CD1c-positive myeloid dendritic cell (primary cell): ENCODE measurements at regions not wholly inside any gene's neighbourhood (a gene's known extent, or its start where the extent isn't known, plus 50 kb on each side); places are given as distances from the start of the nearest gene placed in this dataset.
A peak's percentile ranks its signal among the peaks of the same experiment; 100 is the strongest.
"Not testable (repeated sequence)": the region's sequence is repeated elsewhere in the genome, so short reads cannot be mapped to it uniquely, and the experiment has no call there.

Source experiments
- DNase-seq: peaks from one replicate; pipeline ENCODE4 v3.0.0-alpha.2; 2016; ENCODE audit errors: extremely low spot score

DNA sequence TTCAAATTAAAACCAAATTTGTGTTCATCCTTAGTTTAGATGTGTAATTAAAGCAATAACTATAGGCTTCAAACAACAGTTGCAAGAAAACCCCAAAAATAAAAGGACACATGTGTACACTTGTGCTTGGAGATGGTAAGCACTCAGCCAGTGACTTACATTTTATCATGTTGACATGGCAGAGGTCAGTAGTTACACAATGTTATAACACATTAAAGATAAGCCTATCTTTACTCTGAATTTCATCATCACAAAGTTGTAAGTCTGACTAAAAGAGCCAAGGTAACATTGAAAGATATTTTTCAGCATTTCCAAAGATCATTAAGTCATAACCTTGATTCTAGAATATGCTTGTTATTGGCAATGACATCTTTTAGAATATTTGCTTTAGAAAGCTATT lies 98.5 kb upstream of the PNPLA4 start:
- no peak for DNase-seq

DNA sequence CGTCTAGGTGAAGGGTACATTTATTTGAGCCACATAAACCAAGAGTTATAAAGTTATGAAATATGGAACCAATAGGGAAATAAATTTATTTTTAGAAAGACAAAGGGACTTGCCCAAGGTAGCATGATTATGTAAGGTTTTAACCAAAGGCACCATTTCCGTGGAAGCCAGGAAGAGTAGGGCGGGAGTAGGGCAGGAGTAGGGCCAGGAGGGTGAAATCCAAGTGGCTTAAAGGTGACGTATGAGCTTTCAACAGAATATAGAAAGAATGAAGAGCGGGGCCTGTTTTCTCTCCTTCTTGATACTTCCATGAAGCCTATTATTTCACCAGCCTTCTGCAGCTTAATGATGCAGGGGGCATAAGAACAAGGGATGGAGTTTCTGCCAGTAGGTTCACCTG lies 91.7 kb upstream of the PNPLA4 start:
- no peak for DNase-seq

DNA sequence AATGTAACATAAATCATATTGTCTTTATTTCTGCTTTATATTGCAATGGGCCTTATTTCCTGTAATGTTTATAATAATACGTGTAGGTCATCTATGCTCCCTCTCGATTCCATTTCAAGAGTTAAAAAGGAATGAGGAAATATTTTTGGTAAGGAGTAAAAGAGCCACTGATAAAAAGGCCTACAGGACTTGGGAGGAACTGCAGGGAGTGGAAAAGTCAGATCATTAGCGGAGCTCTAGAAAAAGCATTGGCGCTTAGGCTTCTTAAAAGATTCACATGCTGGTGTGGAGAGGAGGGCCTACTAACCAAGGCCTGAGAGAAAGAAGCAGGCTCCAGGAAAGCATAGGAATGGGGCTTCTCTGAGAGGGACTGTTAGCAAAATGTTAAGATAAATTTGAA lies 82.9 kb upstream of the PNPLA4 start:
- no peak for DNase-seq

DNA sequence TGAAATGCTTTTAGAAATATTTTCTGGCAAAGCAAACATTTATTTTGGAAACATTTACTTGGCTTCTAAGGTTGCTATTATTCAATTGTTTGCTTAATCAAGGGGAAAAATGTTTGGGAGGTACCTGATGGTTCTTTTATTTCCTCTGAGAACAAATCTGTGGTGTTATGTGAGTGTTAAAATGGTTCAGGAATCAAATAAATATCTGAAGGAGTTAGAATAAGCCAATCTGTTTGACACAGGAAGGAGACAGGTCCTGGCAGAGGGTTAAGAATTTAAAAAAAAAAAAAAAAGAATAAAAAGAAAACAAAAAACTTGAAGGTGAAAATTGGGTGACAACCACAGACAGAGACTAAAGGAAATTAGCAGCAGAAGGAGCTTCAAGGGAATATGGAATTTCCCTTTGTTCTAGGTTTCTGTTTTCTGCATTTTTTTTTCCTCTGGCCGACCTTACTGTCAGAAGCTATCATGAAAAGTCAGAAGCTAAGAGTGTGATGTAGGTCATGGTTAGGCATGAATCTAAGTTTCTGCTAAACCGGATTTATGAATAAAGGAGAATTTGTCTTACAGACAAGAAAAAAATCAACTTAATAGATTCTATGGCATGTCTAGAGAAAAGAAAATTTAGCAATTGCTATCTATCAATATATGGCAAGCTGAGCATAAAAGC lies 78.6 kb upstream of the PNPLA4 start:
- DNase-seq, result no peak

DNA sequence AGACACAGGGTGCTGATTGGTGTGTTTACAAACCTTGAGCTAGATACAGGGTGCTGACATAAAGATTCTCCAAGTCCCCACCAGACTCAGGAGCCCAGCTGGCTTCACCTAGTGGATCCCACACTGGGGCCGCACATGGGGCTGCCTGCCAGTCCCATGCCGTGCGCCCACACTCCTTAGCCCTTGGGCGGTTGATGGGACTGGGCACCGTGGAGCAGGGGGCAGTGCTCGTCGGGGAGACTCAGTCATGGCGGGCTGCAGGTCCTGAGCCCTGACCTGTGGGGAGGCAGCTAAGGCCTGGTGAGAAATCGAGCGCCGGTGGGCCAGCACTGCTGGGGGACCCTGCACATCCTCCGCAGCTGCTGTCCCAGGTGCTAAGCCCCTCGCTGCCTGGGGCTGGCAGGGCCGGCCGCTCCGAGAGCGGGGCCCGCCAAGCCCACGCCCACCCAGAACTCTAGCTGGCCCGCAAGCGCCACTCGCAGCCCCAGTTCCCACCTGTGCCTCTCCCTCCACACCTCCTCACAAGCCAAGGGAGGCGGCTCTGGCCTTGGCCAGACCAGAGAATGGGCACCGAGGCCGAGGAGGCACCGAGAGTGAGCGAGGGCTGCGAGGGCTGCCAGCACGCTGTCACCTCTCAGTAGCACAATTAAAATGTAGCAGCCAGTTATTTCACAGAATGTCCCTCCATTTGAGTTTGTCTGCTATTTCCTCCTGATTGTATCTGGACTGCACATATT lies 76.1 kb upstream of the PNPLA4 start:
- no peak for DNase-seq

DNA sequence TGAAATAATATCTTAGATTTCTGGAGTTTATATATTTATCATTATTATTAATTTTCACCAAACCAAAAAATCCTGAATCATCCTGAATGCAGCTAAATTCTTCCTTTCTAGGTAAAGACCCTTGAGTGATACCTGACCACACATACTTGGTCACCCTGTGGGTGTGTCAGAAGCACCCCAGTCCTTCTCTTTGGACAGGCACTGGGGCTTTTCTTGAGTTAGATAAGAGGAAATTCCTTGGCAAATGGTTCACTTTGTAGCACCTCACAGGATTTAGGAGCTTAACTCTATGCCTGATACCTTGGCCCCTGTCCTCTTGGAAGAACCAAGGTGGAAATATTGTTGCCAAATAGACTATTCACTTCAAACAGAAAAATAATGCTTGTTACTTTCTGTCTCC lies 69.6 kb upstream of the PNPLA4 start:
- DNase-seq, result no peak

DNA sequence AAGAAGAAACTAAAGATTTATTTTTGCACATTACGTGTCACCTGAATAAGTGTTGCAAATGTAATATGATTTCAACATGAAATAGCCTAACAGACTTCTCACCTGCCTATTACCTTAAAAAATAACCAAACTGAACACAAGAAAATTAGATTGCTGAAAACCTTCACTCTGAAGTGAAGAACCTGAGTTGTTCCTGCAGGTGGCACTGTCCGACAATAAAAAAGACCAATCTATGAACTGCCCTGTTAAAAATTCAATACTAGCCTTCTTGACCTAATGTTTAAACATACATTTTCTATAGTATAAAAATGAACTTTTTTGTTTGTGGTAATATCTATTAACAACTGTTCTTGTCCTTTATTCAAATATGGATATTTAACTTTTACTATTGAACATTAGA lies 69.2 kb upstream of the PNPLA4 start:
- DNase-seq, result peak; percentile 40

DNA sequence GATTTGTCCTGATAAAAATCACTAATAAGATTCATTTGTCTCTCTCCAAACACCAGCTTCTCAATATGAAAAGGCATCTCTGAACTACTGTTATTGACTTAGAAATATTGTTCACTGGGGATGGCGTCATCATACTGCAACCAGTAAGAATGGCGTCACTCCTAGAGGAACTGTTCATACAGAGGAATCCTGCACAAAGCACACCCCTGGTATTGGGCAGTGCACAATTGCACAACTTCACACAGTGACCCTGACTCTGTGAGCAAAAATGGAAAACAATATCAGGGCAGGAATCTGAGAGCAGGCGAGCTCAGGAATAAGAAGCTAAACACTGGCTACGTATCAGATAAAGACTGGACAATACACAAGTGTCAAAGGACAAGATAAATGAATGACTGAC lies 66.7 kb upstream of the PNPLA4 start:
- DNase-seq, result no peak

DNA sequence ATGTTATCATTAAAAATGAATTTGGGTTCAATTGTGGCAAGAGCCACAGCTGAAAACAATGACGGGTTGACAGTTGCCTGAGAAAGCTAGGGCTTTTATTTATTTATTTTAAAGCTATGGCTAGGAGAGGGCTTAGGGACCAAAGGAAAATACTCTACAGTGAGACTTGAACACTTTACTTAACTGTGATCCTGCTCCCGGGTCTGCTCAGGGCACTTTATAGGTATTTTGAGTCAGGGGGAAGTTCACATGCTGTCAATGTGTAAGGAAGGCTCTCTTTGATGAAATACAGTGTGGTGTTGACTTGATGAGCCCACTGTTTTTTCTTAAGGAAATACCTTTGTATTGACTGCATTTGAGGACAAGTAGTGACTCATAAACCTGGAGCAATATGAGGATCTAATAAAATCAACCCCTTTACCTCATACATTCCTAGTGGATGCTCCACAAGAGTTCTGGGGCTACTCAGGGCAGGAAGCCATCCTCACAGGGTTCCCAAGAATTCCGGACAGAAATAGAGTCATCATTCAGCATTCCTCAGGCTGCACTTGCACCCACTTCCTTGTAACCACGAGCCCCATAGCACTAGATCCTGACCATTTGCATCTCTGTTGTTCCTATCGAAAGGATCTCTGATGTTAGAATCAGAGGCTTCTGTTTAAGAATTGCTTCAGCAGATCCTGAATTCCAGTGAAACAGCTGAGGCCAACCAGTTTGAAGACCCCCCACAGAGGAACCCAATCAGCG lies 61.0 kb upstream of the PNPLA4 start:
- not testable (repeated sequence) for DNase-seq

DNA sequence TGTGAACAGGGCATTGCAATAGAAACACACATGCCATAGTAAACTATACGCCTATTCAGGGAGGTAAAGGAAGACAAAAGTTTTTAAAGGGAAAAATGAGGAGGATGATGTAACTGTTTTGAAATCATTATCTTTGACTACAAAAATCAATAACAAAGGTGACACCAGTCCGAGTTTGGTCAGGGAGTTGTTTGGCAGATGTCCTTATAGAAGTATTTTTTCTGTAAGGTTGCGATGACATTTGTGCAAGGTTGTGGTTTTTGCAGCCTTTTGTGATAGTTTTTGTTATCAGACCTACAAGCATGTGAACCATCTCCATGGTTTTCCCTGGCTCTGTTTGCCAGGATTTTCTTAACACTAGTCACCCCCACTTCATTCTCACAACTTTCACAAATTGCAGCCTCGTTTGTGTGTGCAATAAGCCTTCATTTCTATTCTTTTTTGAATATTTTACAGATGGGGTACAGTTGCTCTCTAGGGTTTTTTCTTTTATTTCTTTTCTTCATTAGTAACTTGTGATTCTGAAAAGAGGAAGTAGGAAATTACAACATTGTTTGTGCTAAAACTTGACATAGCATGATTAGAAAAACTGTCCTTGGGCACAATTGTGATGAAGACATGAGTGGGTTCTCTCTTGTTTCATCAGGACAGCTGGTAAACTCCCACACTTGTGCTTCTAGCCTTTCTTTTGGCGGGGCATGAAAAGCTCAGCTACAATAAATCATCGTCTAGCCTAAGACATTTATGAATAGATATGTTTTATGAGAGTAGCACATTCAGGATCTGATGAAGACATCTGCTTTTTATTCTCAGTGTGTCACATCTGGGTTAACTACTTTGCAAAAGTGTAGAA lies 60.2 kb upstream of the PNPLA4 start:
- peak; percentile 44 for DNase-seq

DNA sequence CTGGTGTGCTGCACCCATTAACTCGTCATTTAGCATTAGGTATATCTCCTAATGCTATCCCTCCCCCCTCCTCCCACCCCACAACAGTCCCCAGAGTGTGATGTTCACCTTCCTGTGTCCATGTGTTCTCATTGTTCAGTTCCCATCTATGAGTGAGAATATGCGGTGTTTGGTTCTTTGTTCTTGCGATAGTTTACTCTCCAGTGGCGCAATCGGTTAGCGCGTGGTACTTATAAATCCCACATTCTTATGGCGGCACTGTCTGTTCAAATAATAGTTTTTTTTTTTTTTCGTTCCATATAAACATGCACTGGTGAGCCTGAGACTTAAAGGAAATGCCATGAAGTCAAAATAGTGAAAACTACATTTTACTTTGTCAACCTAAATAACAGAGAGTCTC lies 59.5 kb upstream of the PNPLA4 start:
- DNase-seq, result not testable (repeated sequence)

DNA sequence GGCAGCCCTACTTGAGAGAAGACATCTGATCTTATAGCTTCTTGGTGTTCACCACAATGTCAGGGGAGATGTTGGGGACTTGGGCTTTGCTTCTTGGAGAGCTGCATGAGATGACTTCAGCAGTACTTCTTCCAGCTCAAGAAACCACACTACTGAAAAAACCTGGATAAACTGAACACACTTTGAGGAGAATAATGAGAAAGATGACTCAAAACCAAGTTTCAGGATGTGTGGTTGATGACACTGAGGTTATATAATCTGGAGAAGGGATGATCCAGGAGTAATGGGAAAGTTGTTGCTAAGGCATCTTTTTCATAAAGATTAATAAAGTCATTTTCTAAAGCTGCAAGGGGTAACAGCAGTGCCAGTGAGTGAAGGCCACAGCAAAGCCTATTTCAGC lies 58.4 kb upstream of the PNPLA4 start:
- DNase-seq, result no peak

DNA sequence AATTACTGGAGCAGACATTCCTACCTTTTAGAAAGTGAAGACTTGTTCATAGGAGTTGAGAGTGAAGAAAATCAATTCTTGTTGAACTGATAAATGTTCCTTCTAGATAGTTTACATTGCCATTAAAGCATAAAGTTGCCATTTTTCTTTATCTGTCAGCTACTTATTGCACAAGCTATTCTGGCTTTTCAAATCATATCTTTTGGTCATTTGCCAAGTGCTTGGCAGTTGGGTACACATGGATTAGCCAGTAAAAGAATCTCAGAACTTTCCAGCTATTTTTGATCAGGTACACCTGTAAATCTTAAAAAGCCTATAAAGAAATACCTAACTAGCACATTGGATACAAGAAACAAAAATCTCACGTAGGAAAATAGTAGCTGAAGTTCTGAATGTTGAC lies 56.4 kb upstream of the PNPLA4 start:
- no peak for DNase-seq
